RWPE2 (cell line): ENCODE measurements at regions not wholly inside any gene's neighbourhood (a gene's known extent, or its start where the extent isn't known, plus 50 kb on each side); places are given as distances from the start of the nearest gene placed in this dataset.

Source experiments
- ATAC-seq: fragments of 200-7000 bp; cut with Tn5 transposase; 3 replicates; pipeline ENCODE4 v1.9.1; 2021; ENCODE audit warnings: low read depth
- DNase-seq: peaks from one replicate; pipeline ENCODE4 v3.0.0-alpha.2; 2020; ENCODE audit warnings: low spot score
- H3K27ac ChIP-seq: fragments of 450-650 bp; 2 replicates; pipeline ENCODE4 v1.5.1; 2017; ENCODE audit warnings: mild to moderate bottlenecking; ENCODE audit not compliant: poor library complexity, severe bottlenecking
- H3K27me3 ChIP-seq: fragments of 250-450 bp; sonication (Bioruptor Pico); 2 replicates; pipeline ENCODE4 v1.5.1; 2021; ENCODE audit warnings: mild to moderate bottlenecking, moderate library complexity; ENCODE audit not compliant: insufficient read depth, poor library complexity, severe bottlenecking
- H3K36me3 ChIP-seq: fragments of 250-450 bp; sonication (Bioruptor Pico); 2 replicates; pipeline ENCODE4 v1.5.1; 2020; ENCODE audit warnings: low read depth, mild to moderate bottlenecking, moderate library complexity
- H3K4me1 ChIP-seq: fragments of 250-450 bp; sonication (Bioruptor Pico); 2 replicates; pipeline ENCODE4 v1.5.1; 2021; ENCODE audit warnings: mild to moderate bottlenecking, moderate library complexity; ENCODE audit not compliant: insufficient read depth, poor library complexity, severe bottlenecking
- H3K4me3 ChIP-seq: fragments of 250-450 bp; sonication (Bioruptor Pico); 2 replicates; pipeline ENCODE4 v1.5.1; 2021; ENCODE audit warnings: mild to moderate bottlenecking, moderate library complexity; ENCODE audit not compliant: severe bottlenecking
- H3K9me3 ChIP-seq: fragments of 250-450 bp; sonication (Bioruptor Pico); 2 replicates; pipeline ENCODE4 v1.5.1; 2021; ENCODE audit warnings: mild to moderate bottlenecking, moderate library complexity; ENCODE audit not compliant: severe bottlenecking
- CTCF ChIP-seq: fragments of 450-650 bp; IDR thresholded peaks from one replicate; pipeline ENCODE4 v1.5.1; 2017; ENCODE audit warnings: mild to moderate bottlenecking, moderate library complexity; ENCODE audit not compliant: poor library complexity, severe bottlenecking

DNA sequence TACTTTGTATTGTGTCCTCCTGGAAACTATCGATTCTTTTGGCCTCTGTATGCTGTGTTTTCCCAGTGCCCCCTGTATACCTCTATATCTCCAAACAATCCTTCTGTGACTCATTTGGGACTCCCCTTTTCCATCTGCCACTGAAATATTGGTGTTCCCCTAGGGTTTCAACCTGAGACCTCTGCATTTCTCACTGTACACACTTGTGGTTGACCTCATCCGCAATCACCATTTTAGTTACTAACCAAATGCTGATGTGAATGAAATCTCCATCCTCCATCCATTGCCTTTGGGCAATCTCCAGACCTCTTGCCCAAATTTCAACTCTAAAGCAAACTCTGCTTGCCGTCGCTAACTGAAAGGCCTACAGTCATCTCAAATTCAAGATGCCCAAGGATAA is 190.6 kb upstream of the PLET1 start:
- H3K4me3 ChIP-seq: no peak overlapping the region
- no peaks in the 10 kb centered on the region for H3K9me3 ChIP-seq
- no peak for DNase-seq
- H3K27me3 ChIP-seq: no peaks in the 10 kb centered on the region
- no peak for ATAC-seq
- H3K36me3 ChIP-seq: no peaks in the 10 kb centered on the region
- TF ChIP-seq CTCF: no peak
- no peaks in the 10 kb centered on the region for H3K4me1 ChIP-seq
- no peak overlapping the region for H3K27ac ChIP-seq

- DNase-seq (no peak), ATAC-seq (no peak)
- Histone ChIP-seq H3K27me3 (no peaks in the 10 kb centered on the region), H3K36me3 (no peaks in the 10 kb centered on the region), H3K27ac (no peak overlapping the region), H3K4me3 (no peak overlapping the region), H3K4me1 (peaks cover 5% of the 10 kb centered on the region), H3K9me3 (no peaks in the 10 kb centered on the region)
- peak; percentile 38 for TF ChIP-seq CTCF
Observed at GRCh38 chr11:112453601-112454577, 193.2 kb upstream of the PLET1 start.

GRCh38 chr11:112454841-112455240 is 194.2 kb upstream of the PLET1 start:
- peaks cover 5% of the 10 kb centered on the region for H3K4me1 ChIP-seq
- TF ChIP-seq CTCF: no peak
- no peaks in the 10 kb centered on the region for H3K27me3 ChIP-seq
- no peak overlapping the region for H3K4me3 ChIP-seq
- no peaks in the 10 kb centered on the region for H3K36me3 ChIP-seq
- ATAC-seq (no peak), DNase-seq (no peak)
- no peaks in the 10 kb centered on the region for H3K9me3 ChIP-seq
- H3K27ac ChIP-seq: no peak overlapping the region

GRCh38 chr11:112455791-112456190 is 195.1 kb upstream of the PLET1 start:
- ATAC-seq: no peak
- no peak overlapping the region for H3K4me3 ChIP-seq
- H3K36me3 ChIP-seq: no peaks in the 10 kb centered on the region
- DNase-seq: no peak
- no peaks in the 10 kb centered on the region for H3K27me3 ChIP-seq
- no peak for TF ChIP-seq CTCF
- H3K27ac ChIP-seq: no peak overlapping the region
- no peaks in the 10 kb centered on the region for H3K9me3 ChIP-seq
- H3K4me1 ChIP-seq: peaks cover 5% of the 10 kb centered on the region

- TF ChIP-seq CTCF: no peak
- Histone ChIP-seq H3K27me3 (no peaks in the 10 kb centered on the region), H3K4me3 (no peak overlapping the region), H3K36me3 (no peaks in the 10 kb centered on the region), H3K9me3 (no peaks in the 10 kb centered on the region), H3K4me1 (peaks cover 5% of the 10 kb centered on the region), H3K27ac (no peak overlapping the region)
- DNase-seq (no peak), ATAC-seq (no peak)
Observed at GRCh38 chr11:112457532-112457931, 196.9 kb upstream of the PLET1 start.
